Ovary (tissue), 3 donors: ENCODE measurements at regions not wholly inside any gene's neighbourhood (a gene's known extent, or its start where the extent isn't known, plus 50 kb on each side); places are given as distances from the start of the nearest gene placed in this dataset.

ENCODE experiments used
- POLR2A ChIP-seq: fragments of 450-650 bp; IDR thresholded peaks from one replicate; pipeline ENCODE4 v1.6.1; 2017; ENCODE audit warnings: antibody characterized with exemption, mild to moderate bottlenecking, moderate library complexity
- TF ChIP-seq, protein P1 (sequence below), 3 donors: fragments of 450-650 bp in 2 of 3; fragments of 200-600 bp in 1 of 3; IDR thresholded peaks; one replicate each; pipeline versions ENCODE4 v1.5.1 to v1.8.0; 2016 to 2022; ENCODE audit warnings: antibody characterized with exemption in 3 of 3, mild to moderate bottlenecking in 1 of 3
- donor health status: DM: no; HTN: no; CAD: no.

- TF ChIP-seq, protein P1, sequence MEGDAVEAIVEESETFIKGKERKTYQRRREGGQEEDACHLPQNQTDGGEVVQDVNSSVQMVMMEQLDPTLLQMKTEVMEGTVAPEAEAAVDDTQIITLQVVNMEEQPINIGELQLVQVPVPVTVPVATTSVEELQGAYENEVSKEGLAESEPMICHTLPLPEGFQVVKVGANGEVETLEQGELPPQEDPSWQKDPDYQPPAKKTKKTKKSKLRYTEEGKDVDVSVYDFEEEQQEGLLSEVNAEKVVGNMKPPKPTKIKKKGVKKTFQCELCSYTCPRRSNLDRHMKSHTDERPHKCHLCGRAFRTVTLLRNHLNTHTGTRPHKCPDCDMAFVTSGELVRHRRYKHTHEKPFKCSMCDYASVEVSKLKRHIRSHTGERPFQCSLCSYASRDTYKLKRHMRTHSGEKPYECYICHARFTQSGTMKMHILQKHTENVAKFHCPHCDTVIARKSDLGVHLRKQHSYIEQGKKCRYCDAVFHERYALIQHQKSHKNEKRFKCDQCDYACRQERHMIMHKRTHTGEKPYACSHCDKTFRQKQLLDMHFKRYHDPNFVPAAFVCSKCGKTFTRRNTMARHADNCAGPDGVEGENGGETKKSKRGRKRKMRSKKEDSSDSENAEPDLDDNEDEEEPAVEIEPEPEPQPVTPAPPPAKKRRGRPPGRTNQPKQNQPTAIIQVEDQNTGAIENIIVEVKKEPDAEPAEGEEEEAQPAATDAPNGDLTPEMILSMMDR (IDR thresholded peaks at IDR 0.05), result no peak
- TF ChIP-seq POLR2A, result no peak
Measured at GRCh38 chr2:150690870-150691269, 203.4 kb upstream of the RND3 start.
